ENCODE measurements at regions not wholly inside any gene's neighbourhood (a gene's known extent, or its start where the extent isn't known, plus 50 kb on each side); places are given as distances from the start of the nearest gene placed in this dataset.
"Not testable (repeated sequence)": the region's sequence is repeated elsewhere in the genome, so short reads cannot be mapped to it uniquely, and the experiment has no call there.

DNA sequence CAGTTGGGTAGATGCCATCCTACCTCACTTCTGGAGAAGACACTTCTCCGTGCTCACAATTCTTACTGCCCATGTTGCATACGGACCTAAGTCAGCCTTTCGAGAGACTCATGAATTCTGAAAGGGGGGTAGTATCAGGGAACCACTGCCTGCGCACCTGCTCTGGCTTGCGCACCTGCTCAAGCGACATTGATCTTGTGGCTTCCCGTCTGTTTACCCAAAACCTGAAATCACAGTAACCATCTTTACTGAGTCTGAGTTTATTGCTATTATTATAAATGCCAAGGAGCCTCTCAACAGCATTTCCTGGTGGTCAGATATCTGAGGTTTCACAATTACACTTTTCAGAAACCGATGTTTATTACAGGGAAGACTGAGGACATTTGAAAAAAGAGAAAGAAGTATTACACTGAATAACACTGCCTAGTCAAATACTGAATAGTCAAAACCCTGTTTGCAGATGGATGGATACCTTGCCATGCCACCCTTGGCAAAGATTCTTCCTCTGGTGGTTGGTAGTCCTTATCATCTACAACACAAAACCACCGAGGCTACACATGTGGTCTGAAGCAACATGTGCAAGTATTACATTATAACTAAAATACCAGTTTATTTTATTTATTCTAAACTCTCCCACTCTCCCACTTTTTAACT, 208.7 kb downstream of the SIPA1L2 start:
- DNase-seq: no peak

DNA sequence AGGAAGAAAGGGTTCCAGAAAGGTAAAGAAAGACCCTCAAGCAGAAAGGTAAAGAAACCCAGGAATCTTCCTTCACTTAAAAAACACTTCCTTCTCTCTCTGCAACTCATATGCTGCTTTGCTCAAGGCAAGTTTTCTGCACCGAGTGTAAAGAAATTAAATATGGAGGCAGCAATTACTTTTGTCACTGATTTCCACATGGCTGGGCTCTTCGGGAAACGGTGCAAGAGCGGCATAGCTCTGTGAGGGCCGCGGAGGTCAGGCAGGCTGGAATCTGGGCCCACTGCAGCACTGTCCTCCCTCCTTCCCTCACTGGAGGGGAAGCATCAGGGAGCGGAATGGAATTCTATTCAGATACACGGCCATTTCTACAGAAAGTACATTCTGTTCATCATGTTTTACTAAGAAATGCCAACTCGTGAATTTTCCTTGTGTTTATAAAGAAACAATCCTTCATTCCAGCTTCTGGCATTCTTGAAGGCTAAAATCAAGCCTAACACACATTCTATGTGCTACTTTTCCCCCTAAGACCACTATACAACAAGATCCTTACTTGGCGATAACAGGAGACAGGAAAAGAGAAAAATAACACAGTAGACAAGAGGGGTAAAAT, 212.2 kb downstream of the SIPA1L2 start:
- DNase-seq: no peak

DNA sequence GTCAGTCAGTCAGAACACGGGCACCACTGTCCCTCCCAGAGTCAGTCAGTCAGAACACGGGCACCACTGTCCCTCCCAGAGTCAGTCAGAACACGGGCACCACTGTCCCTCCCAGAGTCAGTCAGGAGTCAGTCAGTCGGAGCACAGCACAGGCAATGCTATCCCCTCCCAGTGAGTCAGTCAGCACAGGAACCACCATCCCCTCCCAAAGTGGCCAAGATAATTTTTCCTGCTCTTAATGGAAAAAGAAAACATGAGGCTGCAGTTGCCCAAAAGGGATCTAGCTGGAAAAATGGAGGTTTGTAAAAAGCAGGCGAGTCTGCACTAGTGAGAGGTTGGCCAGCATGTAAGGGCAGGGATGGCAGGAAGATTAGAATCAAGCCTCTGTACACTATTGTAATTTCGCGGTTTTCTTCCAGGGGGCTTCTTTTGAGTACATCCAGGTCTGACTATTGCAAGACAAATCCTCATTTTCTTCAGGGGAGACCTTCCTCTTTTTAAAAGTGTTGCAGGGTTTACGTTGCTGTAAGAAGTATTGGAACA, 213.8 kb downstream of the SIPA1L2 start:
- DNase-seq: no peak

GRCh38 chr1:232415481-232415880, 214.5 kb downstream of the SIPA1L2 start:
- not testable (repeated sequence) for DNase-seq

GRCh38 chr1:232414100-232414499, 215.8 kb downstream of the SIPA1L2 start:
- DNase-seq: no peak

- no peak for DNase-seq
Measured at GRCh38 chr1:232413674-232414073, 216.3 kb downstream of the SIPA1L2 start.

- no peak for DNase-seq
Measured at GRCh38 chr1:232409584-232409983, 220.3 kb downstream of the SIPA1L2 start.

GRCh38 chr1:232407120-232407519, 222.8 kb downstream of the SIPA1L2 start:
- DNase-seq: no peak

DNA sequence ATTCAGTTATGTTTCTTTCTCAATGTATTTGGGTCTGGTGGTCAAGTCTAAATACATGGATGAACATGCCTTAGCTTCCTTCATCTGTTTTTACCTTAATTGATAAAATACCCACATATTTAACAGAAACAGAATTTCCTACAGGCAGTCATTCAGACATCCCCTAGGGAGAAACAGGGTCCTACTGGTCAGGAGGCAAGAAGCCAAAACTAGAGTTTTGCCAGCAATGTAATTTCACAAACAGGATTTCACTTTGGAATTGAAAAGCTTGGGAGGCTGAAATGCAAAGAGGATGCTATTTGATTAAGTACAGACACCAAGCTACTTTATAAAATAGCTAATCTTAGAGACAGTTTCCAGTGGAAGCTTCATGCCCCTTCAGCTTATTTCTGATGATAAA, 224.2 kb downstream of the SIPA1L2 start:
- no peak for DNase-seq

- no peak for DNase-seq
Measured at GRCh38 chr1:232404981-232405731, 224.8 kb downstream of the SIPA1L2 start.

- DNase-seq: no peak
Measured at GRCh38 chr1:232404227-232404626, 225.7 kb downstream of the SIPA1L2 start.

- DNase-seq: no peak
Measured at GRCh38 chr1:232403017-232403714, 226.8 kb downstream of the SIPA1L2 start.

- DNase-seq: no peak
Measured at GRCh38 chr1:232398823-232399222, 231.1 kb downstream of the SIPA1L2 start.

DNA sequence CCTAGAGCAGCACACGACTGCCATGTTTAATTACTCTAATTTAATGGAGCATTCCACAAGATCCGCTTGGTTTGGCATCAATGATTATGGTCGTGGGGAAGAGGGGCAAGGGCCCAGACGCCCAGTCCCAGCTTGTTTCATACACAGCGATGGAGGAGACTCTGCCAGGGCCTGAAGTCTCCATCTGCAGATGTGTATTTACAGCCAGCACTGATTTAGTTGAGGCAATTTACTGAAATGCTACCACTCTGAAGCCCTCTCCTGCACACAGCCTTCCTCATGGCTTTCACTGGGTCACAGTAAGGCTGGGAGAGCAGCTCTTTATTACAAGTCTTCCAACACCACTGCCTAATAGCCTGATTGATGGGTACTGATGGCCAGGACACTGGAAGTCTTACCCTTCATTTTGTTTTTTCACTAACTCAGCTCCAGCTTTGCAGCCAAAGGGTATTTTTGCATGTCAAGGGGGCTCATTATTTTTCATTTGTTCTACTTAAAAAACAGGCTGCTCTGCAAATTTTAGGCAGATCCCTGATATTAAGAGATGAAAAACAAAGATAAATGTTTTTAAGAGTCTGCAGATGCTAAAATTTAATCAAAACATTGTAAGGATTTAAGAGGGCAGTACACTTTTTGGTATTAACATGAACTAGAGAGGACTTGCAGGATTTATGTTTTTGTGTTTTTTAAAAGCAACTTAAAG, 236.3 kb downstream of the SIPA1L2 start:
- no peak for DNase-seq

GRCh38 chr1:232393010-232393409, 236.9 kb downstream of the SIPA1L2 start:
- DNase-seq: no peak

- no peak for DNase-seq
Measured at GRCh38 chr1:232390590-232390989, 239.3 kb downstream of the SIPA1L2 start.

DNA sequence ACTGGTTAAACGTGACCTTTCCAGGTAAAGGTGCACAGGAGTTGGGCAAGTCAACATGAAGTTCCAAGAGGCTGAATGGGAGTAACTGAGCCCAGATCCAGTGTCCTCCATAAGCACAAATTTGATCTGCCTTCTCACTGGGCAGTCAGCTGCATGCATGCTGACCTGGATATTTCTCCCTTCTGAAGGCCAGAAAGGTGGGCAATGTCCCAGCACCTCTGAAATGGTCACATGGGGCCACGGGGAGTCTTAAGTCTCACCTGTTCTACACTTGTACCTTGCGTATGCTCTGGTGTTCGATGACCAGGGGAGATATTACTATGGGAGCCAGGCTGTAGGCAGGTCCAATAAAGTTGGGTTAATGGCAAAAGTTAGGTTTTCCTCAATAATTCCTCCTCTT, 240.2 kb downstream of the SIPA1L2 start:
- DNase-seq: no peak

GRCh38 chr1:232388363-232388762, 241.6 kb downstream of the SIPA1L2 start:
- no peak for DNase-seq

DNA sequence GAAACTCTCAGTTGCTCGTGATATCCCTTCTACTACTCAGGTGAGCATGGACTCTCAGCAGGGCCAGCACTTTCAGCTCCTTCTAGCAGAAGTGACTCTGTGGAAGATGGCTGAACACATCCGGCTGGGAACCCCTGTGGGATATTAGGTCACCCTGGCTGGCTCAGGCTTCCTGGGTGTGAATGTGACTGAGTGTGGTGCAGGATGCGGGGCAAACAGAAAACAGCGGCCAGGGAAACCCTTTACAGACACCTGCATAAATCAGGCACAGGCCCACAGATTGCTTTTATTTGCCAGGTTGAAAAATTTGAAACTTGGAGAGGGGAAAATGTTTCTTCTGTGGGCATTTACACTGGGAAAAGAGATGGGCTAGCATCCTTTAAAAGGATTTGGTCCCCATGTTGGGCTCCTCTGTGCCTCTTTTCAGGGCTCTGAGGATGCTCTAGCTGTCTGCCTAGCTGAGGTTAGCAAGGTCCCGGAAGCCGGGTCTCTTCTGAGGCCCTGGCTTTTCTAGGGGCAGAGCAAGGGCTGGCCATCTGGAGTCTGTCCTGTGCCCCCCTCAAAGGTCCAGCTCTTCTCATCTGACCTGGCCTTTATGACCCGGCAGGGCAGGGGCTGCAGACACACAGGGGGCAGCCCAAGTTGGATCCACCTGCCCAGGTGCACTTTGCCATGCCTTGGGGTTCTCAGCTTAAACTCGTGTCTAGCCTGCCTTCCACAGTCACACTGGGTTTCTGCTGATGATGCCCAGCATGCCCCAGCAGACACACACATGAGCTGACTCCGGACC, 243.0 kb downstream of the SIPA1L2 start:
- DNase-seq: no peak

- no peak for DNase-seq
Measured at GRCh38 chr1:232386294-232386693, 243.6 kb downstream of the SIPA1L2 start.
